PFSK-1 (cell line): ENCODE measurements at regions not wholly inside any gene's neighbourhood (a gene's known extent, or its start where the extent isn't known, plus 50 kb on each side); places are given as distances from the start of the nearest gene placed in this dataset.

Experiments
- FOXP2 ChIP-seq: optimal IDR thresholded peaks from 2 replicates; pipeline ENCODE3; 2011; ENCODE audit warnings: borderline replicate concordance, control low read depth, inconsistent platforms; ENCODE audit not compliant: insufficient read depth; ENCODE audit errors: extremely low read length, extremely low read depth
- POLR2AphosphoS5 ChIP-seq: IDR thresholded peaks from 2 replicates; pipeline ENCODE4 v1.6.1; 2012; ENCODE audit warnings: low read depth, mild to moderate bottlenecking, control low read depth, low read length, moderate library complexity
- REST ChIP-seq, 2 experiments: IDR thresholded peaks; 2 replicates each; pipeline versions ENCODE4 v1.6.1 to v1.8.0; 2011 to 2012; ENCODE audit warnings: low read depth in 2 of 2, low read length in 2 of 2, control low read depth in 1 of 2, inconsistent platforms in 1 of 2, mild to moderate bottlenecking in 1 of 2, moderate library complexity in 1 of 2; ENCODE audit not compliant: insufficient read depth in 1 of 2
- SIN3A ChIP-seq: IDR thresholded peaks from 2 replicates; pipeline ENCODE4 v1.6.1; 2012; ENCODE audit warnings: mild to moderate bottlenecking, low read length, moderate library complexity, borderline replicate concordance; ENCODE audit not compliant: insufficient read depth
- TAF1 ChIP-seq: IDR thresholded peaks from 2 replicates; pipeline ENCODE4 v1.6.1; 2012; ENCODE audit warnings: low read length, control low read depth, borderline replicate concordance; ENCODE audit not compliant: insufficient read depth

GRCh38 chr2:16861111-16861510 lies 195.5 kb upstream of the CYRIA start:
- TF ChIP-seq POLR2AphosphoS5, result no peak
- no peak for TF ChIP-seq REST (IDR thresholded peaks at IDR 0.05; ENCODE audit: insufficient read depth in 1 of 2, low read depth in 2 of 2, low read length in 2 of 2)
- TF ChIP-seq TAF1, result no peak
- no peak for TF ChIP-seq SIN3A
- TF ChIP-seq FOXP2, result no peak
